ENCODE measurements at regions not wholly inside any gene's neighbourhood (a gene's known extent, or its start where the extent isn't known, plus 50 kb on each side); places are given as distances from the start of the nearest gene placed in this dataset.

- no peak for TF ChIP-seq POLR2AphosphoS5 (IDR thresholded peaks at IDR 0.05; ENCODE audit: low read depth, low read length)
- no peak for TF ChIP-seq POLR2A (IDR thresholded peaks at IDR 0.05; ENCODE audit: low read depth, low read length)
- TF ChIP-seq TAF1 (IDR thresholded peaks at IDR 0.05; ENCODE audit: low read depth, low read length): no peak
Observed at GRCh38 chrX:40964008-40964407, 121.2 kb upstream of the USP9X start.
